ENCODE measurements at regions not wholly inside any gene's neighbourhood (a gene's known extent, or its start where the extent isn't known, plus 50 kb on each side); places are given as distances from the start of the nearest gene placed in this dataset.

DNA sequence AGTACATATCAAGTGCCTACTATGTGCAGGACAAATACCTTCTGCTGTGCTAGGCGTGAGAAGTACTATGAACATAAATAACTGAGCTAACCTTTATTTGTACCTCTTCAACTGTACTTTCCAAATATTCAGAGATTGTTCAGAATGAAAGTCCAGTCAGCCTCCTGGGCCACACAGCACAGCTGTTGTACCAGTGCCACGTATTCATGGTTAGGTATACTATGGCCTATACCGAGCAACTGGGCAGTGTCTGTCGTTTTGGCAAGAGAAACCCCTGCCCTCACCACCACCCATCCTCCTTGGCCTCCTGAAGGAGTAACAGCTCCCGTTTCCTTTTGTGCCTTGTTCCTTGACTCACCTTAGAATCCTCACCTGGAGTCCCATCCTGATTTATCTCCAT lies 53.0 kb downstream of the RASSF10 start:
- ATAC-seq (no peak), DNase-seq (no peak)
- intact Hi-C loops (cut with DNase I, micrococcal nuclease): no loop called here

DNA sequence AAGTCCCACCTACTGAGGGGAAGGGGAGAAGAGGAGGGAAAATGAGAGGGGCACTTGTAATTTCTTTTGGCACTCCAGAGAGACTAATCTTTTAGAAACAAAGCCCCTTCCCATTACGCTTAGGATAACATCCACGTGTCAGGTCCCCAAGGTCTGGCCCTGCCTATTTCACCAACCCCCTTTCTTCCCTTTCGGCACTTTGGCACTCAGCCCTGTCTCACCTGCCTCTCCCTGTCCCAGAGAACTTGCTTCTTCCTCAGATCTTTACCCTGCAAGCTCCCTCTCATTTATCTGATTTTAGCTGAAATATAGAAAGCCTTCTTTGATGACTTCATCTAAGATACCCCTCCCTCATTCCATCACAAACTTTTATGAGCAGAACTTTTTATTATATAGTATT lies 55.5 kb downstream of the RASSF10 start:
- peak; percentile 75 for ATAC-seq
- intact Hi-C loops (cut with DNase I, micrococcal nuclease): no loop called here
- peak; percentile 32 to 47 for DNase-seq

DNA sequence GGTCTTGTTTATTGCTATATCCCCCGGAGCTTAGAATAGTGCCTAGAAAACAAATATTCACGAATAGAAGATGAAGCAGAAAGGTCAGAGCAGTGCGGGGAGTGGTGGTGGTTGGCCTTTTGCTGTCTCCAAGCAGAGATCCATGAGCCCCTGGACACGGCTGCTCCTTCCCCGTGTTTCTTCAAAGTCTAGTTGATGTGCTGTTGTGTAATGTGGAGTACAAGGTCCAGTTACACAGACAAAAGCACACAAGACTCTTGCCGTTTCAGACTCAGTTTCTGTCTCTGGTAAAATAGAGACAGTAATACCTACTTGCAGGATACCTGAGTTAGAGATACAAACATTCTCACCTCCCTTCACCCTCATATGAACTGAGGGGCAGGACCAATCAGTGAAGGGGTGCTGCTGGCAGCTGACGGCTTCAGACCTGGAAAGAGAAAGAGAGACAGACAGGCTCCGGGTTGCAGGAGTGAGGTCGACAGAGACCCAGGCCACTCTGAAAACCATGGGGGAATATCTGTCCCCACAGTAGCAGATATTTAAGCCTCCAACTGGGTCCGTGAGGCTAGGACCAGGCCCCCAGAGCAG lies 56.2 kb downstream of the RASSF10 start:
- DNase-seq (no peak), ATAC-seq (peak; percentile 93)
- intact Hi-C loops (cut with DNase I, micrococcal nuclease): no loop called here

DNA sequence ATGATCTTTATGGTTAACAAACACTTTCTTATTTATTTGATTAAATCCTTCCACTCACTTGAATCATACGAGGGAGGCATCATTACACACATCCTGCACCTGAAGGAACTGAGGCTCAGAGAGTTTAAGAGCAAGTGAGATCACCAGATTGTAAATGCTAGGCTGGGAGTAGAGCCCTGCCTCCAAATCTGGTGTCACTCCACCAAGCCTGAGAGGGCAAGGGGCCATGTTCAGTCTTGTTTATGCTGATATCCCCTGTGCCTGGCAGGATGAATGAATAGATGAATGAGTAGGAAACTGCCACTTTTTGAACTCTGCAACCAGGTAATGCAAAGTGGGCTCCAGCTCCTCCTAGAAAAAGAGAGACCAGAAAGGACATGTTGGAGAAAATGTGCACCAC lies 59.1 kb downstream of the RASSF10 start:
- intact Hi-C loops (cut with DNase I, micrococcal nuclease): no loop called here
- ATAC-seq: no peak
- no peak for DNase-seq

DNA sequence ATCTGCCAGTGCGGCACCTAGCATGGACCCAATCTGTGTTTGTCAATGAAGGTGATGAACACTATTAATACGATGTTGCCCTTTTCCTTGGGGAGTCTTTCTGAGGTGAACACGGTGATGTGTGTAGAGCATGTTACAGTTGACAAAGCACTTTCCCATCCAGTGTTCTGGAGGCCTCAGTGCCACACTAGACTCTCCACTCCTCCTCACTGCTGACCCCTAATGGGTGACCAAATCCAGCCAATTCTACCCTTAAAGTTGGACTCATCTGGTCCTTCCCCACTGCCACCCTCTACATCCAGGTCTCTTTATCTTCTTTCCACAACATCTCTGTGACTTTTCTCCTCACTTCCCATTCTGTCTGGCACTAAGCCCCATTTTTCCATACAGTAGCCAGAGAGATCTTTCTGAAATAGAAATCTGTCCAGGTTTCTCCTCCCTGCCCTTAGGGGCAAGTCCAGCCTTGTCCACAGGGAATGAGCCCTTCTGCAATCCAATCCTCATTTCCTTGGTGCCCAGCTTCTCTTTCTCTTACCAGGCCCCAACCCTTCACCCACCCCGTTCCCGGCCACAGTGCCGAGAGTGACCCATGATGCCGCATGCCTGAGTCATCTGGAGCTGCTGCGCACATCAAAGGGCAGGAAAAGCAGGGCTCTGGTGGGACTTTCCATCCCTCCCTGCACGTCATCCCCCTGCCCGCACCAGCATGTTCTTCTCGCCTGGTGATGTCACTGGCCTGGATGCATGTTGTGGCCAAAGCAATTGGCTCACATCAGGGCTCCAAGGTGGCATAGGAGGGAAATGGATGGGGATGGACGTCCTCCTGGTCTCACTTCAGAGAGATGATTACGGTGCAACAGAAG lies 64.2 kb downstream of the RASSF10 start:
- intact Hi-C loops (cut with DNase I, micrococcal nuclease): no loop called here
- no peak for DNase-seq

DNA sequence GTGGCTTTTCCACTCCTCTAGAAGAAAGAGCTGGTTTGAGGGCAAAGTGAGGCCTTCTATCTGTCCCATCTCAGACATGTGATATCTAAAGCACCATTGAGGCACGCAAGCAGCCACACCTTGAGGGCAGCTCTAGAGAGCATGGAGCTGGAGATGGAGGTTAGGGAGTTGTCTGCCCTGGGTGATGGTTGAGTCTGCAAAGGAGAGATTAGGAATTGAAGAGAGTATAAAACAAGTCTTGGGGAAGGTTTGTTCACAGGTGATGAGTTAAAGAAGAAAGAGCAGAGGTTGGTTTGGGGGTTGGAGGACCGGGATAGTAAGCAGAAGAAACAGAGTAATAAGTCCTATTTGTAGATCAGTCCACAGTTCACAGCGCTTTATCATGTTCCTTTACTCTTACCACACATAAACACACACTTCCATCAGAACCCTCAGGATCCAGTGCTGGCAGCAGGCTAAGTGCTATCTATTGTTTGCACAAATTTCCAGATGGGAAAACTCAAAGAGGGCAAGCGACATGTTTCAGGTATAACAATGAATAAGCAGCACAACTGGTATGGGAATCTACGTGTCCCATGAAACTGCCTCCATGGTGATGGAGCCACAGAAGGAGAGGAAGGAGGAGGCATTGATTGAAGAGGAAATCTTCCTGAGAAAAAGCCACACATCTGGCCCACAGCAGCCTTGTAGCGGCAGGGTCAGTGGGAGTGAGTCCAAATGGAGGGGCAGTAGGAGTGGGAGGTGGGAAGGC lies 65.8 kb downstream of the RASSF10 start:
- DNase-seq (no peak), ATAC-seq (no peak)
- intact Hi-C loops (cut with DNase I, micrococcal nuclease): no loop called here

More for the DNA sequence above, 64.2 kb downstream of the RASSF10 start:
- no peak for ATAC-seq

DNA sequence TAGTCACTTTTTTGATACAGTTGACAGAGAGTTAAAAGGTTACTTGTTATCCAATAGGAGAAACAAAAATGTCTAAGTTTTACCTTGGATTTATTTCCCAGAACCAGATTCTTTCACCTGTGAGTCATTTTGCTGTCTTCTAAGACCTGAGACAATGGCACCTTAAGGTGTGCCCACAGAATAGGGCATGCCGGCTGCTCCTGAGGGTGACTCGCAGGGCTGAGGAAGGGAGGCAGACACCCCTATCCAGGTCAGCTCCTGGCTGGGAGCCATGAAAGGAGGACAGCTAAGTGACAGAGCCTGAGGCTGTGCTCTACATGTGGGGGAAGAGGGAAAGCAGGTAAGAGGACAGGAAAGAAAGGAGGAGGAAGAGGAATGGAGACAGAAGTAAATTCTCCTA lies 67.8 kb downstream of the RASSF10 start:
- ATAC-seq: no peak
- intact Hi-C loops (cut with DNase I, micrococcal nuclease): no loop called here
- DNase-seq: no peak

DNA sequence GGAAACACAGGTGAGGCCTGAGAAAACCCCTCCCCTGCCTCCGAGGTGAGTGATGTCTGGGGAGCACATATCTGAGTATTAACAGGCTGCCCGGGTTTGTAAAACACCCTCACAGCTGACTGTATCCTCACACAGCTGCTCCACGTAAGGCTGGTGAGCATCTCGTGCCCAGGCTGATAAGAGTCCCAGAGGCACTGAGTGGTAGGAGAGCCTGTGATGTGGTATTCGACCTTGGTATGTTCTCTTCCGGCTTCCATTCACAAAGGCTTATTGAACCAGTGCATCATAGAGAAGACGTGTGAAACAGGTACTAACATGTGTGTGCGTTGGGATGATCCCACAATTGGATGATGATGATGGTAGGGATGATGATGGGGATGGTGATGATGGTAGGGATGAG lies 71.7 kb downstream of the RASSF10 start:
- intact Hi-C loops (cut with DNase I, micrococcal nuclease): no loop called here
- DNase-seq (no peak), ATAC-seq (no peak)

DNA sequence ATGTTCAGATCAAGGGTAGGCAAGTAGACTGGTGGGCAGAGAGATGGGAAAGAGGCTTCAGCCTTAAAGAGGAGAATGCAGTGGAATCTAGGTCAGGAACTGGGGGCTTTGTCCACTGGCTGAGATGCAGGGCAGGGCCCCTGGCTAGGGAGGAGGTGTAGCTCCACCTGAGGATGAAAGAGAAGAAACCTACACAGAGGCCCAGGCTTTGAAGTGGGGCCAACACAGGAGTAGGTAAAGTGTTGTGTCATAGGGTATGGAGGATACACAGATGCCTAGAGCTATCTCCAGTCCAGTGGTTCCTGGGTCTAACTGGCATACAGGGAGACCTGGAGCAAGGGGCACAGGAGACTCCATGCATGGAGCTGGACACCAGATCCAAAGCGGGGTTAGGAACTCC lies 73.5 kb downstream of the RASSF10 start:
- ATAC-seq: no peak
- intact Hi-C loops (cut with DNase I, micrococcal nuclease): no loop called here
- DNase-seq: no peak

DNA sequence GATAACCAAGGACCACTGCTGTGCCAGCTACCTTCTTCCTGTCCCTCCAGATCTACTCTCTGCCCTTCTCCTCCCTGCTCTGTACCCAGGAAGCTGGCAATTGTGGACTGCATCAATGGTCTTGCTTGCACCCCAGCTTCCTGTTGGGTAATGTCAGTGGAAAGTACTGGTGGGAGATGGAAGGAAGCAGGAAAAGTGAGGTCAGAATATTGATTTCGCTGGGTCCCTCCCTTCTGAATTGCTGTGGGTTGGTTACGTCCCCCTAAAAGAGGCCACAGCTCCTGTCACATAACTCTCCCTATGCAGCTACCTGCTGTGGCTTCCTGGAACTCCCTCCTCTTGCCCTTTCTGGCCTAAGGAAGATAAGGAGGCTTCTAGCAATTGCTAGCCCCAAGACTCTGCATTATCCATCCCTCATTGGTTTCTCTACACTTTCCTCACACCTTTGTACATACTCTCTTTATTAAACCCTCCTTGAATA lies 81.2 kb downstream of the RASSF10 start:
- intact Hi-C loops (cut with DNase I, micrococcal nuclease): no loop called here
- DNase-seq: no peak
- no peak for ATAC-seq

DNA sequence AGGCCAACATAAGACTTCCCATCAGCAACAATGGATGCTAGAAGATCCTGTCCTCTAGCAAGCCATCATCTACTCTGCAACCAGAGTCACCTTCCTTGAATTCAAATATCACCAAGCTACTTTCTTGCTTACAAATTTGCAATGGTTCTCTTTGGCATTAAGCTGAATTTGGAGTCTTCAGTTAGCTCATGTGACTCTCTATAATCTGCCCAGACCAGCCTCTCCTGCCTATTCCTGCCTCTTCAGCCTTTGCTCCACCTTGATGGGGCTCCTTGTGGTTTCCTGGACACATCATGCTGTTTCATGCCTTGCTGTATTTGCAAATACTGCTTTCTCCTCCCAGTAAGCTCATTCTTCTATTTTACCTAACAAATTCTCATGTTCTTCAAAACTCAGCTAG lies 82.3 kb downstream of the RASSF10 start:
- DNase-seq: no peak
- intact Hi-C loops (cut with DNase I, micrococcal nuclease): no loop called here

DNA sequence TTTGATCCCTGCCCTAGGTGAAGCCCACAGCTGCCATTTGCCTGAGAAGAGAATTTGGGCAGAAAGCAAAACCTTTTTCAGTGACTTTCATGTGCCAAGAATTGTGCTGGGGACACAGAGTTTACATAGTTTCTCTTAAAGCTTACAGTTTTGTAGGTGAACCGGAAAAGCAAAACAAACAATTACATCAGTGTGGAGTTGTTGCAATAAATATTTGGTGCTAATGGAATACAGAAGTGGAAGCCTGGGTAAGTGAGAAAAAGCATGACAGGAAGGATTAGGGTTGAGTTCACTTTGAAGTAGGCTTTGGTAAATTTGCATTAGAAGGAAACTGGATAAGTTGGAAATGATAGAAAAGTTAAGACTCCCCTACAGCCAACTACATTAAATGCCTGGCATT lies 82.7 kb downstream of the RASSF10 start:
- ATAC-seq (no peak), DNase-seq (no peak)
- intact Hi-C loops (cut with DNase I, micrococcal nuclease): no loop called here

More for the DNA sequence above, 82.3 kb downstream of the RASSF10 start:
- ATAC-seq: no peak

DNA sequence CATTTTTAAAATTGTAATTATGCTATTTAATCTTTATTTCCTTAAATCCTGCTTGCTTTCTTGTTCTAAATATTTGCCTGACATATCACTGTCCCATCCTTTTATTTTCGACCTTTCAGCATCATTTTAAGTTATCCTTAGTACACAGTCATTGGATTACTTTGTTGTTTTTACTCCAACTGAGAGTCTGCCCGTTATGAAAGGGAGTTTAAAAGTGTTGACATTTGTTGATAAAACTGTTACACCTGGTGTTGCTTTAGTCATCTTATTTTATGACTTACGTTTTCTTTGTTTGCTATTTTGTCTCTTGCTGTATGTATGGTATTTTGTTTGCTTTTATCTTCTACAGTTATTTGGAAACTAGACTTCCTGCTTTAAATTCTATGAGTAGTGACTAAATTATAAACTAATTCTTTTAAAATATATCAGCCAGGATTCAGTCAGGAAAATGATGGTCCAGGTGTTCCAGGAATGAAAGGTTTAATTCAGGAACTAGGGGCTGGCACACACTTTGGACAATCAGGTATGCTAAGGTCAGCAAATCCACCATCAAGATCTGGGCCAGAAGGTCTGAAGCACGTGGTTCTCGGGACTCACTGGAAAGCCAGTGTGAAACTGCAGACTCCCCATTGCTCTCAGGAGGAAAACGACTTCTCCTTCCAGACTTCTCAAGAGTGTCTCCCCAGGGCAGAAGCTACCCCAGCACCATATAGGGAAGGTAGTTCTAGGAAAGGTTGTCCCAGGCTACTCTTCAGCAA lies 86.0 kb downstream of the RASSF10 start:
- DNase-seq (no peak), ATAC-seq (peak; percentile 40)
- intact Hi-C loops (cut with DNase I, micrococcal nuclease): no loop called here

DNA sequence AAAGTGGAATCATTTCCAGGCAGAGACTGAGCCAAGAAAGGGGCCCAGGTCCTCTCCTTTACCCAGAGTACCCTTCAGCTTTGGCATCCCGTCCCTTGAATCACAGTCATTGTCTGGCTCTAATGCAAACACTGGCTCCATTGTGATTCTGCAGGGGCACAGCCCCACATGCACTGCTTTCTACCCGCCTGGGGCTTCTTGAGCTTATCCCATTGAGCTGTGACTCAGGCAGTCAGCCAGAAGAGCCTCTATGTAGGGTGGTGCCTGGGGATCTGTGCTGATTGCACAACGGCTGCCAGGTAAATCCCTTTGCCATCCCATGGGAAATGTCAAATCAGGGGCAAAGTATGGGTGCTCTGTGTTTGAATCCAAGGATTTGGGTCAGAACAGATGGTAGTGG lies 88.9 kb downstream of the RASSF10 start:
- intact Hi-C loops (cut with DNase I, micrococcal nuclease): no loop called here
- ATAC-seq (no peak), DNase-seq (no peak)

DNA sequence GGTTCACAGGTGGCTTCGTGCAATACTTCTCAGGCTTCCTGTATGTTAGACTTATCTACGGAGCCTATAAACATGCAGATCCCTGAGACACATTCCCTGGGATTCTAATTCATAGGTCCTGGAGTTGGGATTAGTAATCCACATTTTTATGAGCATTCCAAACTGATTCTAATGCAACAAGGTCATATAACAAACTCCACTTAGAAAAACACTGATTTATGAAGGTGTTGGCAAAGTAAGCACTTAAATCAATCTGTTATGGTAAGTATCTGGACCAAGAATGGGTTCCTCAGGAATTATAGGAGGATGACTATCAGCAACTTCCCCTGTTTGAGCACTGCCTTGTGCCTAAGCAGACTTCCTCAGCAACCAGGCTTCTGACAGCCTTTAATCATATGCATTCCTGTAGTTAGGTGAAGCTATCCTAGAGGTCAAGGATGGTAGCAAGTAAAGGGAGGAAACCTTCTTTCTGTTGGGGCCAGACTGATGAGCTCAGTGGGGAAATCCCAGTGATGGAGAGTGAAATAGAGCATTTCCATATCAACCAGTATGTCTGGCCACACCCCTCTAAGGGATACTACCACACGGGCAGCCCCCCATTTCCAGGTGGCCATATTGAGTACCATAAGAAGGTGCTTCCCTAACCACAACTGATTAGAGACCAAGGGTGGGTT lies 89.6 kb downstream of the RASSF10 start:
- DNase-seq (no peak), ATAC-seq (no peak)
- intact Hi-C loops (cut with DNase I, micrococcal nuclease): no loop called here

DNA sequence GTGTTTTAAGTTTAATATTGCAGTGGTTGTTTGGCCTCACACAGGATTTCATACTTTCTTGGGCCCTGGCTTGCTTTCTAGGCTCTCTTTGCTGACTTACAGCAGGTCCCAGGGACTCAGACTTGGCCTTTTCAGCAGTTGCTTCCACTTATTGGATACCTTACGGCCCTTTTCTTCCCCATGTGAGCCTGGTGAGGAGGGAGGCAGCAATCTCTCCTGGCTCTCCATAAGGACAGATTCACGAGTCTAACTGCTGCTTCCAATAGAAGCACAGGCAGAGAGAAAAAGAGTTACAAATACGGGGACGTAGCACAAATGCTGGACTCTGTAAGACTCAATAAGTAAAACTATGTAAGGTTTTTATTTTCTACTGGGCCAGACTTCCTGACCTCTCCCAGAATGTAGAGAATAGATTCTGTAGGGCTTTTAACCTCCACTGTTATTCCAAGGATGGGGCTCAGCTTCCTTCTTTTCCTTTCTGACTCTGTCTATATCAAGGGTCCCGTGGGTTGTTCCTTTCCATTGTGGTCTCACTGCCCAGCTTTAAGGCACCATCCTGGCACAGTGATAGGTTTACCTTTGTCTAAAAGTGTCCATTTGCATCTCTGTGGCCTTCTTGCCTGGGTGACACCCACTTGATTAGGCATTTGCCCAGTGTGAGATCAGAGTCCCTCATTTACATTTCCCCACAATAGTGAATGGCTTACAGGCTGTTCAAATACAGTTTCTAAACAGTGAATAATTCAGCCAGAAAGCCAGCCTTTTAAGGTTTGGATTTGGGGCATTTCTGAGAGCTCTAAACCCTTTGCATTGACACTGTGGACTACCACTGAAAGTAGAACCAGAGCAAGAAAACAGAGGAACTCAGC lies 92.8 kb downstream of the RASSF10 start:
- no peak for ATAC-seq
- no peak for DNase-seq
- intact Hi-C loops (cut with DNase I, micrococcal nuclease): no loop called here

DNA sequence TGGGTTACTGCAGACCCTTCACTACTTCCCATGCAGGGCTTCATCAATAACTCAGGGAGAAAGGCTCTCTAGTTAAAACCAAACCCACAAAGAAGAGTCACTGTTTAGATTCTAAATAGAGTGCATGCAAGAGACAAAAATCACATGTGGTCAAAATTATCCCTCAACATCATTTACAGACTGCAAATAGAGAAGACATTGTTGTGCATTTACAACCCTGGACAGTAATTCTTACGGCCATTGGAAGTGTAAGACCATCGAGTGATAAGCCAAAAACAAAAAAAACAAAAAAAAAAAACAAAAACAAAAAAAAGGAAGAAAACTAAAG lies 93.4 kb downstream of the RASSF10 start:
- DNase-seq: no peak
- ATAC-seq: no peak
- intact Hi-C loops (cut with DNase I, micrococcal nuclease): no loop called here
